HG02884 (cell line): ENCODE measurements at regions not wholly inside any gene's neighbourhood (a gene's known extent, or its start where the extent isn't known, plus 50 kb on each side); places are given as distances from the start of the nearest gene placed in this dataset.

Experiments
- ATAC-seq: cut with Tn5 transposase; IDR thresholded peaks from one replicate; pipeline ENCODE4 v1.9.1; 2021; ENCODE audit warnings: mild to moderate bottlenecking, moderate library complexity; ENCODE audit not compliant: unreplicated experiment

DNA sequence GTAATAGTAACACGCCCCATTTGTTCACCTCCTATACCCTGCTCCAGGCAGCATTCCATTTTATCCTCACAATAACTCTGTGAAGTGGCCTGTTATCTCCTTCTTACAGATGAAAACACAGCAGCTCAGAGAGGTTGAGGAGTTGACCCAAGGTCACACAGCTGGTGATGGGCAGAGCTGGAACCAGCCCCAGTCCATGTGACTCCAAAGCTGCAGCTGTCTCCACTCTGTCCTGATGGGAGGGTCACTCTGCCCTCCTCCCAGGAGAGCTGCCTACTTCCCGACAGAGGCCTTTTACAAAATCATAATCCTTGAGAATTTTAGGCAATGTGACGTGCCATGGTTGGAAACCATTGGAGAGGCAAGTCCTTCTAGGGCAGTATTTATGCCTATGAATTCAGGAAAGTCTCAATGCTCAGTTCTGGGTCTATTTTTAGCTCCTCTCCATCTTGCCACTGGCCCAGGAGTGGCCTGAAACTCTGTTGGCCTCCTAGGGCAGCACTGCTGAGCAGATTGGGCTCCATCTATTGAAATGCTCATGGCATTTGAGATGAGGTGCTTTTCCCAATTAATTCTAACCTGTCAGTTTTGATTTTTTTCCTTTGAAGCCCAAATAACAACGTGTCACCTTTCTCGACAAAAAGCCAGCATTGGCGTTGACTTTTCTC lies 50.1 kb upstream of the KCNK12 start:
- ATAC-seq, result no peak
